GM18870 (cell line): ENCODE measurements at regions not wholly inside any gene's neighbourhood (a gene's known extent, or its start where the extent isn't known, plus 50 kb on each side); places are given as distances from the start of the nearest gene placed in this dataset.

ENCODE experiments used
- ATAC-seq: cut with Tn5 transposase; IDR thresholded peaks from one replicate; pipeline ENCODE4 v1.9.1; 2021; ENCODE audit warnings: moderate library complexity; ENCODE audit not compliant: unreplicated experiment

- no peak for ATAC-seq
These were observed 51.5 kb downstream of the IRAG1 start for GRCh38 chr11:10641912-10642697.

GRCh38 chr11:10641177-10641911, 52.2 kb downstream of the IRAG1 start:
- peak; percentile 75 for ATAC-seq

DNA sequence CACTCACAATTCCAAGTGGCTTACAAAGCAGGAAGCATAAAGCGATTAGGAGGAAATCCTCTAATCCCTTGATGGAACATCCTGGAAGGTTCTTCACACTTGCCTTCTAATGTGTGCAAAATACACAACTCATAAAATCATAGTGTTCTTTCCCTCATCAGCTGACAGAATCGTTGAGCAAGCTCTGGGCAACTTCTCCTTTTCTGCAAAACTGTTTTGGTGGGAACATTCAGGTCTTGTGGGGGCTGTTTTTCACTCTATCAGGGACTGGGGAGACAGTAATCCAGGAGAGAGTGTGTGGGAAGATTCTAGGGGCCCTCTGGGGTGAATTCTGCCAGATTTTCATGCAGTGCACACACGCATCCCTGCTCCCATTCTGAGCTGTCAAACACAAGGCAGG, 53.2 kb downstream of the IRAG1 start:
- no peak for ATAC-seq

- no peak for ATAC-seq
These were observed 54.2 kb downstream of the IRAG1 start for GRCh38 chr11:10639350-10639749.

DNA sequence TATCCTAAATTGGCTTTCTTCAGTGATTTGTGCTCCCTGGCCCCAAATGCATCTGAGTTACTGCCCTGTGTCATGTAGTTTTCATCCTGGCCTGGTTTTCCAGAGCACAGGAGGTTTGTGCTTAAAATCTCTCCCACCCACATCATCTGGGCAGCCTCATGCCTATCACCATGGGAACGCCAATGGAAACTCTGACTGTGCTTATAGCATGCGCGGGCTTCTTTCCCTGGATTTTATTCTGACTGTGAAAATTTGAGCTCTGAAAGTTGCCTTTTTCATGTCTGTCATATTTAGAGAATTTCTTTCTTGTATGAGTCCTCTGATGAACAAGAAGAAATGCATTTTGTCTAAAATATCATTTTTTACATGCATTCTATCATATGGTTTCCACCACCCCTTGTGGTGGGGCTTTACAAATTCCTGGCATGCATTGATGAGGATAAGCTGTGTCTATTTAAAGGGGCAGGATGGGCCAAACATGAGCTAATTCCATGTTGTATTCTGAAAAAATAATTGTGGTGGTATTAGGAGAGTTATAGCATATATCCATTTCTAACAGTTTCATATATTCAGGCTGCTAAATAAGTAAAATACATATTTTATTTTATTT, 55.1 kb downstream of the IRAG1 start:
- ATAC-seq = no peak

GRCh38 chr11:10637731-10638151, 55.8 kb downstream of the IRAG1 start:
- ATAC-seq = no peak

DNA sequence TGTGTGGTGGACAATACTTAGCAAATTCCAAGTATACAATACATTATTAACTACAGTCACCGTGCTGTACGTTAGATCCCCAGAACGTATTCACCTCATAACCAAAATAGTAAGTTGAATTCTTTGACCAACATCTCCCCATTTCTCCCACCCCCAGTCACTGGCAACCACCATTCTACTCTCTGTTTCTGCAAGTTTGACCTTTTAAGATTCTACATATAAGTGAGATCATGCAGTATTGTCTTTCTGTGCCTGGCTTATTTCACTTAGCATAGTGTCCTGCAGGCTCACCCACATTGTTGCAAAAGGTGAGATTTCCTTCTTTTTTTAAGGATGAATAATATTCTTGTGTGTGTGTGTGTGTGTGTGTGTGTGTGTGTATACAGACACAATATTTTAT, 59.1 kb downstream of the IRAG1 start:
- ATAC-seq = no peak

DNA sequence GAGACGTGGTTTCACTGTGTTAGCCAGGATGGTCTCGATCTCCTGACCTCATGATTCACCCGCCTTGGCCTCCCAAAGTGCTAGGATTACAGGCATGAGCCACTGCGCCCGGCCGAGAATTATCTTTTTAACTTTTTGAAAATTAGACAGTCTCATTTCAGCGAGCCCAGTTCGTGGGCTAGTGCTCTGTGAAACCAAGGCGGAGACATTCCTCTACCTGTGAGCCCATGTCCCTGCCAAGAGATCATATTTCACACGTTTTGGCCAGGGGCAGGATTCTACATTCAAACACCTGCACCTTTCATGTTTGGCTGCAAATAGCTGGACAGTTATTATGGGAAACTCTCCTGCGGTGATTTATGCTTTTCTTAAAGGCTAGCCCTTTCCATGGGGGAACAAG, 60.3 kb downstream of the IRAG1 start:
- no peak for ATAC-seq

- ATAC-seq = no peak
These were observed 61.1 kb downstream of the IRAG1 start for GRCh38 chr11:10632483-10632882.

- no peak for ATAC-seq
These were observed 61.8 kb downstream of the IRAG1 start for GRCh38 chr11:10631761-10632160.

GRCh38 chr11:10629411-10630002, 61.0 kb upstream of the LYVE1 start:
- no peak for ATAC-seq

DNA sequence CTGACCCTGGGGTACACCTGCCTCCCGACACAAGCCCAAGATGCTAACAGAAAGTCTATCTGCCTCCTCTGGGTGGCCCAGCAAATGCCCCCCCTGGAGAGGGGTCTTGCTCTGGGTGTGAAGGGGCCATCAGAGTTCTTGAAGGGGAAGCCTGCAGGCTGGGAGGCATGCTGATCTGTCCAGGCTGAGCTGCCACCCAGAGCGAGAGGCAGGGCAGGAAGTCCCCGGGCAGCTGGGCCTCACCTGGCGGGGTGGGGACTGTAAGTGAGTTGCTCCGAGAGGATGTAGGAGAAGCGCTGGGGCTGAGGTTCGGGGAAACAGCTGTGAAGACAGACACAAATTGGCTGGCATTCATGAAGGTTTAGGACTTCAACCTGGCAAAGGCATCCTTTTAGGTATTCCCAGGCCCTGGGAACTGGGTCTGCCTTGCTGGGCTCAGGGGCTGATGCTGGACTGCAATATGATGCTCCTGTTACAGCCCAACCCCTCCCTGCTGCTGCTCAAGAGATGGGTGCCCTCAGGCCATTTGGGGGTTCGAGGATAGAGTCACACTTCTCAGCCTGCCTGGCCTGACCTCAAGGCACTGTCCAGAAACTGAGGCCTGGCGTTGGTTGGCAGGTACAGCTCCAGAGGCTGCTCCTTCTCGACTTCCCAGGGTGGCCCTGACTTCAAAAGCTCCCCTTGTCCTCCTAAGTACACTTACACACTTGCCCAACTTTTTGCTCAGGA, 60.2 kb upstream of the LYVE1 start:
- no peak for ATAC-seq

DNA sequence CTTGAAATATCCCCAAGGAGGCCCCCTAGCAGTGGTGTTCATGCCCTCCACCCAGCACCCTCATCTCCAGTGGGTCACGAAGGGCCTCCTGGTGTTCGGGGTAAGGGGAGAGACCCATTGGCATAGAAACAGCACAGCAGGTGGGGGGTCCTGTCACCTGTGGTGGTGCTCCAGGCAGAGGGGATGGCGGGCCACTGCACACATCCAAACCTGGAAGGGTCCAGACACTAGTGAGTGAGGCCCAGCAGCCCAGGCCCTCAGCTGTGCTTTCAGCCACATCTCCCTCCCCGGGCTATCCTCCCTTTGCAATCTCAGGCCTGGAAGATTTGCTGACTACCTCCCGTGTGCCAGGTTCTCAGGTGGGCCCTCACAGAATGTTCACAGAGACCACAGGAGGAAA, 59.4 kb upstream of the LYVE1 start:
- no peak for ATAC-seq

DNA sequence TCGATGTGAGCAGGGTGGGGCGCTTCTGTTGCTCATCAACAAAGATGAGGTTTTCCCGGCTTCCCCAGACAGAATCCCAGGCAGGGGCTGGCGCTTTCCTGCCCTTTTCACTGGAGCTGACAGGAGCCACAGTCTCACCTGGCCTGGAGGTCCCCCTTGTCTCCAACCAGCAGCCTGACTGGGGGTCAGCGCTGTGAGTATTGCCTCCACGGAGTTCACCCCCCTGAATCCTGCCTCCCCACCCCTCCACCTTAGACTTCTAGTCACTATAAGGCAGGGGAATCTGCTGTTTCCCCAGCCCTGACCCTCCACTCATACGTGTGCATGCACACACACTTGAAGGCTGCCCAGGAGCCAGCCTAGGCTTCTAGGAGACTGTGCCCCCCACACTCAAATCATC, 58.8 kb upstream of the LYVE1 start:
- no peak for ATAC-seq

GRCh38 chr11:10625982-10626311, 57.5 kb upstream of the LYVE1 start:
- no peak for ATAC-seq

GRCh38 chr11:10625281-10625981, 57.0 kb upstream of the LYVE1 start:
- ATAC-seq = no peak

- no peak for ATAC-seq
These were observed 55.6 kb upstream of the LYVE1 start for GRCh38 chr11:10623797-10624761.

DNA sequence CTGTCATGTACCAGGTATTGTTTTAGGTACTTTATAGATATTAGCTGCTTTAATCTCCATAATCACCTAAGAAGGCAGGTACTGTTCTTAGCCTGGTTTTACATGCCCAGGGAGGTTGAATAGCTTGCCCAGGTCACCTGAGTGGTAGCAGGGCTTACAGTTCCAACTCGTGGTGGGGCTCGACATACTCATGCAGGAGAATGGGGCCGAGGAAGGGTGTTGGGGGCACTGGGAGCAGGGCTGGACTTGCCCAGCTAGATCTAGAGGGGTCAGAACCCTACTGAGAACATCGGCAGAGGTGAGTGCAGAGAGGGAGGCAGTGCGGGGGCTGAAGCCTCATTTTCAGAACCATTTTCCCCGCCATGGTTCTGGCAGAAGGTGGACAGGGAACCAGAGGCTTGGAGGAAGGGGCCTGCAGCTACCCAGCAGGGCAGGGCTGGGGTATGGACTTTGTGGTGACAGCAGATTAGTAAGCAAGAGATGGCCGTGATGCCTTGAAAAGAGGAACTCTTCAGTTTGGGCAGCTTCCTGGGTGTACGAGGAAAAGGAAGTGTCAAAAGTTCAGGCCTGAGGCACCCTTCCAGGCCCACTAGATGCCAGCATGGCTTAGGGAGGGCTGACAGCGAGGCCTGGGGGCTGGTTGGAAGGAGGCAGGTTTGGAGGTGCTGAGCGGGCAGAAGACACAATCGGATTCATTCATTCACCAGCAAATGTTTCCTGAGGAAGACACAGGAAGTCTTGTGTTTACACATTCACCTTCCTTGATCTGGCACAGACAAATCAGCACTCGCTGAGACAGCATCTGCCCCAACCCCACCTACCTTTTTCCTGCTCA, 54.7 kb upstream of the LYVE1 start:
- no peak for ATAC-seq
